C4-2B (cell line): ENCODE measurements at regions not wholly inside any gene's neighbourhood (a gene's known extent, or its start where the extent isn't known, plus 50 kb on each side); places are given as distances from the start of the nearest gene placed in this dataset.

ENCODE experiments used
- ZFX ChIP-seq: fragments of 450-650 bp; IDR thresholded peaks from 2 replicates; pipeline ENCODE4 v1.6.1; 2017
- TF ChIP-seq, protein P1 (sequence below): fragments of 450-650 bp; conservative IDR thresholded peaks from 2 replicates; pipeline ENCODE4 v1.5.1; 2017; ENCODE audit warnings: mild to moderate bottlenecking

- TF ChIP-seq, protein P1, sequence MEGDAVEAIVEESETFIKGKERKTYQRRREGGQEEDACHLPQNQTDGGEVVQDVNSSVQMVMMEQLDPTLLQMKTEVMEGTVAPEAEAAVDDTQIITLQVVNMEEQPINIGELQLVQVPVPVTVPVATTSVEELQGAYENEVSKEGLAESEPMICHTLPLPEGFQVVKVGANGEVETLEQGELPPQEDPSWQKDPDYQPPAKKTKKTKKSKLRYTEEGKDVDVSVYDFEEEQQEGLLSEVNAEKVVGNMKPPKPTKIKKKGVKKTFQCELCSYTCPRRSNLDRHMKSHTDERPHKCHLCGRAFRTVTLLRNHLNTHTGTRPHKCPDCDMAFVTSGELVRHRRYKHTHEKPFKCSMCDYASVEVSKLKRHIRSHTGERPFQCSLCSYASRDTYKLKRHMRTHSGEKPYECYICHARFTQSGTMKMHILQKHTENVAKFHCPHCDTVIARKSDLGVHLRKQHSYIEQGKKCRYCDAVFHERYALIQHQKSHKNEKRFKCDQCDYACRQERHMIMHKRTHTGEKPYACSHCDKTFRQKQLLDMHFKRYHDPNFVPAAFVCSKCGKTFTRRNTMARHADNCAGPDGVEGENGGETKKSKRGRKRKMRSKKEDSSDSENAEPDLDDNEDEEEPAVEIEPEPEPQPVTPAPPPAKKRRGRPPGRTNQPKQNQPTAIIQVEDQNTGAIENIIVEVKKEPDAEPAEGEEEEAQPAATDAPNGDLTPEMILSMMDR, result no peak
- no peak for TF ChIP-seq ZFX
These were observed 114.1 kb upstream of the FIGN start for GRCh38 chr2:163849756-163850435.
